Breast epithelium (tissue), 4 donors: ENCODE measurements at regions not wholly inside any gene's neighbourhood (a gene's known extent, or its start where the extent isn't known, plus 50 kb on each side); places are given as distances from the start of the nearest gene placed in this dataset.

ENCODE experiments used
- DNase-seq, 2 donors: peaks; one replicate each; pipeline ENCODE4 v3.0.0-alpha.2; 2019; ENCODE audit warnings: low spot score in 2 of 2
- H3K27ac ChIP-seq, 2 donors: fragments of 200-600 bp; sonication (generic) in 1 of 2; one replicate each; pipeline ENCODE4 v1.5.1; 2016 to 2019; ENCODE audit warnings: mild to moderate bottlenecking in 1 of 2
- H3K27me3 ChIP-seq, 2 donors: fragments of 200-600 bp; sonication (generic) in 1 of 2; one replicate each; pipeline versions ENCODE4 v1.5.1 to v1.6.0; 2017 to 2019; ENCODE audit warnings: control low read depth in 1 of 2, mild to moderate bottlenecking in 1 of 2
- H3K36me3 ChIP-seq: fragments of 200-600 bp; one replicate; pipeline ENCODE4 v1.5.1; 2019
- H3K4me1 ChIP-seq, 2 donors: fragments of 200-600 bp; sonication (generic); one replicate each; pipeline ENCODE4 v1.5.1; 2016 to 2019; ENCODE audit warnings: control low read depth in 1 of 2
- H3K4me3 ChIP-seq, 3 donors: fragments of 200-600 bp; sonication (generic); 1 replicate in 2 of 3; 2 replicates in 1 of 3; pipeline ENCODE4 v1.5.1; 2016 to 2019; ENCODE audit warnings: mild to moderate bottlenecking in 3 of 3, moderate library complexity in 2 of 3
- H3K9me3 ChIP-seq, 2 donors: fragments of 200-600 bp; sonication (generic) in 1 of 2; one replicate each; pipeline ENCODE4 v1.5.1; 2016 to 2019; ENCODE audit warnings: control low read depth in 1 of 2
- CTCF ChIP-seq, 3 donors: fragments of 450-650 bp; IDR thresholded peaks; one replicate each; pipeline ENCODE4 v1.5.1; 2016 to 2017; ENCODE audit warnings: antibody characterized with exemption in 3 of 3, mild to moderate bottlenecking in 3 of 3, moderate library complexity in 3 of 3
- POLR2A ChIP-seq: fragments of 450-650 bp; IDR thresholded peaks from one replicate; pipeline ENCODE4 v1.6.1; 2016; ENCODE audit warnings: antibody characterized with exemption, mild to moderate bottlenecking, moderate library complexity
- POLR2AphosphoS5 ChIP-seq, 3 donors: sonication (generic); formaldehyde crosslinking; IDR thresholded peaks; one replicate each; pipeline ENCODE4 v1.6.1; 2017; ENCODE audit warnings: antibody characterized with exemption in 3 of 3
- intact Hi-C: fragments of 100-400 bp; cut with DNase I; formaldehyde crosslinking; loops from one replicate; pipeline ENCODE4 v1.15.1; 2023; ENCODE audit warnings: low total_unique reads

DNA sequence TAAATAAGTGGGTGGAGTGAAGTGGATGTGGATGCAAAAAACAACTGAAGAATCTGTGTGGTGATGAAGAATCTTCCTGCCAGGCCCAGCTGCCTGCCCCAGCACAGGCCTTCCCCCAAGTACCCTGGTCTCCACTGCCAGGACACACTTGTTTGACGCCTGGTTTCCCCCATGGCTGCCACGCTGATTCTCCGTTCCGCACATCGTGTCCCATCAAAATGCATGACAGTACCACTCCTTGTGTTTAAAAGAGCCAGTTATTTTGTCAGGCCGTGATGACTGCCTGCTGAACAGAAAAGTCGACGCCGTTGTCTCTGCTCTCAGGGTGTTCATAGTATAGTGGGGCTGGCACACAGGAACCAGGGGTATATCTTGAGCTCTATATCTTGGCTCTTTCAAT lies 50.3 kb upstream of the KYNU start:
- Histone ChIP-seq H3K27me3 (no peaks in the 10 kb centered on the region), H3K36me3 (no peaks in the 10 kb centered on the region), H3K27ac (no peak overlapping the region), H3K4me1 (no peaks in the 10 kb centered on the region), H3K4me3 (no peak overlapping the region), H3K9me3 (no peaks in the 10 kb centered on the region)
- no peak for TF ChIP-seq POLR2AphosphoS5 (IDR thresholded peaks at IDR 0.05)
- no peak for TF ChIP-seq POLR2A
- no peak for TF ChIP-seq CTCF (IDR thresholded peaks at IDR 0.05)
- no peak for DNase-seq
- intact Hi-C loops = no loop called here

- H3K27ac ChIP-seq = peak overlapping the region in 1 of 2 donors; percentile 40
- TF ChIP-seq POLR2AphosphoS5 (IDR thresholded peaks at IDR 0.05) (no peak), POLR2A (no peak), CTCF (IDR thresholded peaks at IDR 0.05) (no peak)
- no peaks in the 10 kb centered on the region for H3K36me3 ChIP-seq
- no peaks in the 10 kb centered on the region for H3K27me3 ChIP-seq
- peak in 1 of 2 donors; percentile 20 for DNase-seq
- intact Hi-C loops = no loop called here
- no peak overlapping the region for H3K4me3 ChIP-seq
- no peaks in the 10 kb centered on the region for H3K4me1 ChIP-seq
- no peaks in the 10 kb centered on the region for H3K9me3 ChIP-seq
Measured at GRCh38 chr2:142825861-142826260, 51.6 kb upstream of the KYNU start.

GRCh38 chr2:142824756-142825155 lies 52.7 kb upstream of the KYNU start:
- Histone ChIP-seq H3K9me3 (no peaks in the 10 kb centered on the region), H3K36me3 (no peaks in the 10 kb centered on the region), H3K27ac (no peak overlapping the region), H3K27me3 (no peaks in the 10 kb centered on the region), H3K4me1 (no peaks in the 10 kb centered on the region), H3K4me3 (no peak overlapping the region)
- intact Hi-C loops = no loop called here
- no peak for DNase-seq
- TF ChIP-seq POLR2AphosphoS5 (IDR thresholded peaks at IDR 0.05) = no peak
- no peak for TF ChIP-seq POLR2A
- no peak for TF ChIP-seq CTCF (IDR thresholded peaks at IDR 0.05)

DNA sequence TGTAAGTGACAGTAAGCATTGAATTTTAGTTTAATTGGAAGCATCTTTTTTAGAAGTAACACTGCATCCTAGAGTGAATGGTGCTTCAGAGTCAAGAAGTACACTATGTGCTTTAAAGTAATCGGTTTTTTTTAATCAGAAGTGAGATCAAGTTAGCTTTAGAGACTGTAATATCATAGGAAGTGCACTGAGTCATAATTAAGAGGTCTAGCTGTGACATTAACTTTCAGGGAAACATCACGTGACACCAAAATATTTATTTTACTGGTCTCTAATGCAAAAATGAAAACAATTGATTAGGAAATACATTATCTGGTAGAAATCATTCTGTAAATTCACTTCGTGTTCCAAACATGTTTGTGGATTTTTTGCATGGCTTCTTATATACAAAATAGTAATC lies 55.3 kb upstream of the KYNU start:
- intact Hi-C loops = no loop called here
- TF ChIP-seq POLR2AphosphoS5 (IDR thresholded peaks at IDR 0.05) (no peak), POLR2A (no peak), CTCF (IDR thresholded peaks at IDR 0.05) (no peak)
- H3K27me3 ChIP-seq = no peaks in the 10 kb centered on the region
- no peaks in the 10 kb centered on the region for H3K9me3 ChIP-seq
- no peak overlapping the region for H3K27ac ChIP-seq
- no peaks in the 10 kb centered on the region for H3K4me1 ChIP-seq
- H3K4me3 ChIP-seq = no peak overlapping the region
- no peak for DNase-seq
- no peaks in the 10 kb centered on the region for H3K36me3 ChIP-seq

DNA sequence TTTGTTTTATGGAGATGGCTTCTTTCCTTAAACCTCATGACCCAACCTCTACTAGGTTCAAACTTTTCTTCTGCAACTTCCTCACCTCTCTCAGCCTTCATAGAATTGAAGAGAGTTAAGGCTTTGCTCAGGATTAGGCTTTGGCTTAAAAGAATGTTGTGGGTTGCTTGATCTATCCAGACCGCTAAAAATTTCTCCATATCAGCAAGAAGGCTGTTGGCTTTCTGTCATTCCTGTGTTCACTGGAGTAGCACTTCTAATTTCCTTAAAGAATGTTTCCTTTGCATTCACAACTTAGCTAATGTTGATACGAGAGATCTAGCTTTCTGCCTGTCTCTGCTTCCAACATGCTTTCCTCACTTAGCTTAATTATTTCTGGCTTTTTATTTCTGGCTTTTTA lies 58.1 kb upstream of the KYNU start:
- H3K36me3 ChIP-seq = no peaks in the 10 kb centered on the region
- no peak overlapping the region for H3K4me3 ChIP-seq
- no peaks in the 10 kb centered on the region for H3K27me3 ChIP-seq
- no peaks in the 10 kb centered on the region for H3K9me3 ChIP-seq
- no peak overlapping the region for H3K27ac ChIP-seq
- no peaks in the 10 kb centered on the region for H3K4me1 ChIP-seq
- intact Hi-C loops = loop anchor here (5.0 kb wide), 1 partner anchor 107 kb away; no protein-coding TSS in a partner anchor
- TF ChIP-seq CTCF (IDR thresholded peaks at IDR 0.05) = no peak
- DNase-seq = no peak
